ENCODE measurements at regions not wholly inside any gene's neighbourhood (a gene's known extent, or its start where the extent isn't known, plus 50 kb on each side); places are given as distances from the start of the nearest gene placed in this dataset.

- Histone ChIP-seq H2BK5ac (ENCODE audit: insufficient read length, low read length) (no peak overlapping the region), H3K79me1 (ENCODE audit: insufficient read depth, low read depth, low read length, poor library complexity, severe bottlenecking) (no peaks in the 10 kb centered on the region), H3K79me2 (ENCODE audit: insufficient read depth, low read length) (no peaks in the 10 kb centered on the region), H3K23ac (ENCODE audit: insufficient read length, low read depth, low read length) (no peak overlapping the region), H4K91ac (ENCODE audit: insufficient read length, low read depth, low read length) (no peak overlapping the region), H3K14ac (ENCODE audit: insufficient read depth, low read length) (no peak overlapping the region), H3K4me2 (ENCODE audit: insufficient read depth, insufficient read length, low read length) (no peak overlapping the region), H3K27me3 (ENCODE audit: insufficient read depth, low read length) (no peaks in the 10 kb centered on the region), H2BK12ac (ENCODE audit: insufficient read length, low read depth, low read length) (no peak overlapping the region), H3K27ac (ENCODE audit: insufficient read length, low read depth, low read length) (no peak overlapping the region), H2BK20ac (ENCODE audit: low read depth, low read length, poor library complexity, severe bottlenecking) (no peak overlapping the region), H4K8ac (replicated peaks; ENCODE audit: insufficient read length, low read depth, low read length) (no peak overlapping the region), H3K18ac (ENCODE audit: insufficient read length, low read depth, low read length) (no peak overlapping the region), H3K23me2 (ENCODE audit: insufficient read length, low read depth, low read length, poor library complexity, severe bottlenecking) (no peaks in the 10 kb centered on the region), H3T11ph (ENCODE audit: low read length) (no peak overlapping the region), H4K5ac (ENCODE audit: insufficient read length, low read depth, low read length) (no peak overlapping the region), H3K9ac (ENCODE audit: extremely low read depth, insufficient read length, low read length) (no peak overlapping the region), H3K9me3 (ENCODE audit: control insufficient read depth, low read depth, low read length) (peaks cover 4% of the 10 kb centered on the region), H3K56ac (ENCODE audit: insufficient read length, low read depth, low read length) (no peak overlapping the region), H3K4ac (ENCODE audit: low read depth, low read length) (no peak overlapping the region), H2BK15ac (ENCODE audit: low read depth, low read length) (no peak overlapping the region), H4K20me1 (ENCODE audit: control insufficient read depth, insufficient read depth, insufficient read length) (no peaks in the 10 kb centered on the region), H2AFZ (ENCODE audit: low read length) (no peak overlapping the region), H2AK5ac (ENCODE audit: insufficient read length, low read length) (no peak overlapping the region), H3K4me1 (ENCODE audit: insufficient read depth, low read length) (no peaks in the 10 kb centered on the region), H2BK120ac (ENCODE audit: low read depth, low read length, poor library complexity, severe bottlenecking) (no peak overlapping the region)
- Mint-ChIP-seq H3K27me3 (ENCODE audit: low read depth) (peaks cover 14% of the 10 kb centered on the region), H3K36me3 (ENCODE audit: insufficient read depth in 1 of 3, low read depth in 3 of 3) (peaks cover 5 to 14% (median 6%) of the 10 kb centered on the region in 3 experiments; a peak in 6 of 7 replicates), H3K9me3 (peaks cover 22 to 23% of the 10 kb centered on the region in 2 experiments), H3K4me1 (no peaks in the 10 kb centered on the region), H3K4me3 (no peak overlapping the region), H3K27ac (no peak overlapping the region)
- no peak for TF ChIP-seq CTCF (conservative IDR thresholded peaks at IDR 0.05)
- no peak for DNase-seq
- WGBS (ENCODE audit: extremely low coverage, insufficient read length, low lambda C conversion rate), result no CpG with 5 or more reads among the region's 2 CpGs
Measured at GRCh38 chr4:54802336-54802735, 144.6 kb downstream of the KIT start.
